ENCODE measurements at regions not wholly inside any gene's neighbourhood (a gene's known extent, or its start where the extent isn't known, plus 50 kb on each side); places are given as distances from the start of the nearest gene placed in this dataset.
"Not testable (repeated sequence)": the region's sequence is repeated elsewhere in the genome, so short reads cannot be mapped to it uniquely, and the experiment has no call there.

DNA sequence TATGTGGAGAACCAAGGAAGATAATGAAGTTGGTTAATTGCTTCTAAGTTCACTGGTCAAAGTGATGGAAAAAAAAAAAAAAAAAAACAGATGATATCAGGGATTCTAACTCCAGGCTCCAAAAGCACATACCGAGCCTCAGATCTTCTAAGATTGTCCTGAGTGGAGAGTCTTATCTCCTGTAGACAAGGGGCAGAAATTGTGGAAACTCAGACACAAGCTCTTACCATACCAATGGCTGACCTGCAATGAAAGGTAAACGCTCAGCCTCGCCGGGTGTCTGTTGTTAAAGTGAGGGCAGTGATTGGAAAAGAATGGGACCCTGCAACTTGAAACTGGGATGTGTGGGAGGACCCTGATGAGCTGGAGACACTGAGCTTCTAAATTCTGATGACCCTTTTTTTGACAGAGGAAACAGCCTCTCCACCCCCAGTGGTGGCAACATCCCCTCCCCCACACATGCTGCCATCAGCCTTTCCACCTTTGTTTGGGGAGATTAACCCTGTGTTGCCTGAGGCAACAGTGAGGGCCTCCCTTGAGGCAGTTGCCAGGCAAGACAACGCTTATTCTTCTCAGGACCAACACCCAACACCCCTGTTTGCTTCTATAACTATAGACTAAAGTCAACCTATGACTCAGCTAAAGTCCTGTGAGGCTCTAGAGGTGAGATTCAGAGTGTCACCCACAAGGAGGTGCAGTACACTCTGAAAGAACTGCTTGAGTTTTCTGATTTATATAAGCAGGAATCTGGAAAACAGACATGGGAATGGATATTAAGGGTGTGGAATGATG is 154.0 kb downstream of the THBS2 start:
- no peak for TF ChIP-seq ZNF274 (IDR thresholded peaks at IDR 0.05; ENCODE audit: low read depth, low read length)
- no peak overlapping the region for H3K4me3 ChIP-seq (ENCODE audit: low read length)

DNA sequence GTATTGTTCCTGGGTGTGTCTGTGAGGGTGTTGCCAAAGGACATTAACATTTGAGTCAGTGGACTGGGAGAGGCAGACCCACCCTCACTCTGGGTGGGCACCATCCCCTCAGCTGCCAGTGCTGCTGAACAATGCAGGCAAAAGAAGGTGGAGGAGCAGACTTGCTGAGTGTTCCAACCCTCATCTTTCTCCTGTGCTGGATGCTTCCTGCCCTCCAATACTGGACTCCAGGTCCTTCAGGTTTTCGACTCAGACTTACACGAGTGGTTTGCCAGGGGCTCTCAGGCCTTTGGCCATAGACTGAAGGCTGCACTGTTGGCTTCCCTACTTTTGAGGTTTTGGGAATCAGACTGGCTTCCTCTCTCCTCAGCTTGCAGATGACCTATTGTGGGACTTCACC is 155.0 kb downstream of the THBS2 start:
- H3K4me3 ChIP-seq (ENCODE audit: low read length), result not testable (repeated sequence)

DNA sequence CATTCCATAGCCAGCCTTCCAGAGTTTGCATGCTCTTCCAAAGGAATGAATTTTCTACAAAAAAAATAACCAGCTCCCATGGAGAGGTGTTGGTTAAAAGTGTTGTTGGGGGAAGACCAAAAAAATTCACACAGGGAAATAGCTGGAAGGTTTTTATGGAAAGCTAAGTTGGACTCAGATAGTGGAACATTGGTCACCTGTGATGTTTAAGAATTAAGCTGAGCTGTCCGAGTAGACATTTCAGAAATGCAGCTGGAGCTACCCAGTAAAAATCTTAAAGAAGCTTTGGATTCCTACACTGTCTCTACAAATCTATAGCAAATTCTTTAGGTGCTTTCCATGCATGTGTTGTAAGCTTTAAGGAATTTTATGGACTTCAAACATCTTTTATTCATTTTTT is 155.5 kb downstream of the THBS2 start:
- TF ChIP-seq ZNF274 (IDR thresholded peaks at IDR 0.05; ENCODE audit: low read depth, low read length), result no peak
- no peak overlapping the region for H3K4me3 ChIP-seq (ENCODE audit: low read length)

DNA sequence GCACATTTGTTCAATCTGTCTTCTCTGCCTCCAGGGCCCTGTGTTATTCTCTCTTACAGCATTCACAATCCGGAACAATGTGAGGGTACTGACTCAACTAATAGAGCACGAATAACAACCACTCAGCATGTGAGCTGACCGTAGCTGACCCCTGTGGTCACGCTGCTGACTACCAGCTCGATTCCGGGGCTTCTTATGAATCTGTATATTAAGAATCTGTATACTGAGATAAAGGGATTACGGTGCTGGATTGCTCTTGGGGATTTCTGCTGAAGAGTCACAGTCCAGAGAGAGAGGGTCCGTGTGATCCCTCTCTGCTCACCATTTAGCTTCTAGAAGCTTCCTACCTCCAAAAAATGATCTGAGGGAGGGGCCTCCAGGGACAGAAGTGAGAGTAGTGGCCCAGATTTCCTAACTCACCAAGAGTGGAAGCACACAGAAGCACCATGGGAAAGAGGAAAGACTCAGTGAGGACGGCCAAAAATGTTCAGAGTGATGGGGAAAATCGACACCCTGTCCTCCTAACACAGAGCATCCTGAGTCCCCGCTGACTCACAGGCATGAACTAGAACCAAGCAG is 156.2 kb downstream of the THBS2 start:
- no peak overlapping the region for H3K4me3 ChIP-seq (ENCODE audit: low read length)
- TF ChIP-seq ZNF274 (IDR thresholded peaks at IDR 0.05; ENCODE audit: low read depth, low read length), result no peak

DNA sequence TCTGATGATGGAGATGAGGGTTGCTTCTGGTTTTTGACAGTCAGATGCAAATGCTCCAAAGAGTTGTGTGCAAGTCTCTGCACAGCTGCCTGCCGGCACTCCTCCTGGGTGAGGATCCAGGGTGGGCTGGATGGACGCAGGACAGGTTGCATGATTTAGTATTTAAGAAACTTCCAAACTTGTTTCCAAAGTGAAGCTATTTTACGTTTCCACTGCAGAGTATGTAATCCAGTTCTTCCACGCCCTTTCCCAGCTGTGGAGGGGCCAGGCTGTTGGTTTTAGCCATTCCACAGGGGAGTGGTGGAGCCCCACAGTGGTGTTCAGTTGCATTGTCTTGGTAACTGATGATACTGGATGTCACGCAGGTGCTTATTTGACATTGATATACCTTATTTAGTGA is 157.3 kb downstream of the THBS2 start:
- no peak for TF ChIP-seq ZNF274 (IDR thresholded peaks at IDR 0.05; ENCODE audit: low read depth, low read length)
- H3K4me3 ChIP-seq (ENCODE audit: low read length), result no peak overlapping the region

DNA sequence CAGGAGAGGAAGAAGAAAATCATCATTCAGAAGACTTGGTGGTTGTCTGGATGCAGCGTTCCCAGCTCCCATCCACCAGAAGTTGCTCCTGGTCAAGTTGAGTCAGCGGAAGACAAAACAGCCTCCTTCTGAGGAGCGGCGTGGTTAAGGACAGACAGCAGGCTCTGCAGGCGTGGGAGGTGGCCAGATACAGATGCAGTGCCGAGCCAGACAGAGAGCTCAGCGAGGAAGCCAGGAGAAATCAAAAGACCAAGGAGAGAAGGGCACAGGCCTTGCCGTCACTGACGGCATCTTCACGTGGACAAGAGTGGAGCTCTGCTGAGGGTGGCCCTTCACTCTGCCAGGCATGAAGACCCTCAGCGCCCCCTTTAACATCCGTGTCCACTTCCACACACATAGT is 158.5 kb downstream of the THBS2 start:
- H3K4me3 ChIP-seq (ENCODE audit: low read length), result no peak overlapping the region
- no peak for TF ChIP-seq ZNF274 (IDR thresholded peaks at IDR 0.05; ENCODE audit: low read depth, low read length)

DNA sequence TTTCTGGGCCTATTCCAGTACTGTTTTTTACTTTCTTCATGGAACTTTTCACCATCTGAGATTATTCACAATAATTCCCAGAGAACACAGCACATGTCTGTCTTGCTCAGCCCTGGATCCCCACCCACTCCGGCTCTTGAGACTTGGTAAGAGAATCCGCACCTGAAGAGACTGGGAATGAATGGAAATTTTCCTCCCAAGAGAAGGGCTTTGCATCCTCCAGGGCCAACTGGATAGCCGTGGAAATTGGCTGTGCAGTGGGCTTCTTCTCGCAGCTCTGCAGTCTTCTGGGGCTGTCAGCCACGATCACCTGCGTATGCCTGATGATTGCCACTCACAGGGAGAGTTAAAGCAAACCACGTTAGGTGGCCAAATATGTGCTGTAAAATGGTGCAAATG is 159.1 kb downstream of the THBS2 start:
- no peak for TF ChIP-seq ZNF274 (IDR thresholded peaks at IDR 0.05; ENCODE audit: low read depth, low read length)
- no peak overlapping the region for H3K4me3 ChIP-seq (ENCODE audit: low read length)

DNA sequence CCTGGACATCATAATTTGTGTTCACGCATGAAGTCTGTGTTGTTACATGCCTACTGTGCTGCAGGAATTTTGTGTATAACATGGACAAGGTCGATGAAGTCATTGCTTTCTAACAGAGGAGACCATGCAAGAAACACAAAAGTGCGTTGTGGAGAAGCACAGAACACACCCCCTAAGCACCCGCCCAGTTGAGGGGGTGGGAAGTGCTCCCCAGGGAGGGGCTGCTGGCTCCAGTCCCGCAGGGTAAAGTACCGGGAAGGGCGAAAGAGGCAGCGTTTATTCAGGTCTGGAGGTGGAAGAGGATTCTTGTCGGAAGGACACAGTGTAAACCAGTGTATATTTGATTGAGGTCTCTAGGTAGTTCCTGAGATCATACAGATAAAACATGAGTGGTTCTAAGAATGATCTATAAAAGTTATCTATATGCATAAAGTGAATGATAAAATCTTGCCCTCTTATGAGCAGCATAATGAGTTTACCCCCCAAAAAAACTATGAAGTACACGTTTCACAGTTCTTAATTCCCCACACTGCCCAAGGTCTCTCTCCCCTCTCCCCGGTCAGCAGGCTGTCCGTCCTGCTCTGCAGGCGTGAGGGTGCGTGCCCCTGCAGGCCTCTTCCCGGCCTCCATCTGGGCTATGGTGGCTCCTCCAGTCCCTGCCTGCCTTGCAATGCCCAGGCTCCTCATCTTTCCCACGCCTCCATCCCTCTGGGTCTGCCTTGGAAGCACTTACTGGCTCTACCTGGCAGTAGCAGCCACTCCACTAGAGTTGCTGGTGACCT is 159.7 kb downstream of the THBS2 start:
- no peak for TF ChIP-seq ZNF274 (IDR thresholded peaks at IDR 0.05; ENCODE audit: low read depth, low read length)
- H3K4me3 ChIP-seq (ENCODE audit: low read length), result no peak overlapping the region

DNA sequence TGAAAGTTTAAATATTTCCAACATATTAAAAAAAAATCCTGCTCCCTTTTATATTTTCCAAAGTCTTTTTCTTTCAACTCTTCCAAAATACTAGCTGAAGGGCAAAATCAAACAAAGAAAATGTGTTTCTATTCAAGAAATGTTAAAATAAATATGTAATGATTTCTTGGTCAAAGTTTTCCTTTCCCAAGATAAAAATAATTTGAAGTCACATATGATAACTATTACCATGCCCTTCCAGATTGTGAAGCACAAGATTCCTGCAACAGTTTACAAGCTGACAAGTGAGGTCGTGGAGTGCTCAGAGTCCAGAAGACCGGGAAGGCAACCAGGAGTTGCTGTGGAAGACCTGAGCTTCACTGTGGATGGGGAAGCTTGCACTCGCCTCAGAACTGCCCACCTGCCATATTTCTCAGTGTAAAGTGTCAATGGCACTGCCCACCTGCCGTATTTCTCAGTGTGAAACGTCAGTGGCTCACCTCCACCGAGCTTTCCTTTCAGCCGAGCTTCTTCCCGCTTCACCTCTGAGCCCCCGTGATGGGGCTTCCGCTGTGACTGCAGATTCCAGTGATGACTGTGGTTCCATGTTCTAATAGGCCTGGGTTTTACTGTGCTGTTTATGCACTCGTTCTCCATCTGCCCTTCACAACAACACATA is 160.5 kb downstream of the THBS2 start:
- no peak overlapping the region for H3K4me3 ChIP-seq (ENCODE audit: low read length)
- no peak for TF ChIP-seq ZNF274 (IDR thresholded peaks at IDR 0.05; ENCODE audit: low read depth, low read length)

DNA sequence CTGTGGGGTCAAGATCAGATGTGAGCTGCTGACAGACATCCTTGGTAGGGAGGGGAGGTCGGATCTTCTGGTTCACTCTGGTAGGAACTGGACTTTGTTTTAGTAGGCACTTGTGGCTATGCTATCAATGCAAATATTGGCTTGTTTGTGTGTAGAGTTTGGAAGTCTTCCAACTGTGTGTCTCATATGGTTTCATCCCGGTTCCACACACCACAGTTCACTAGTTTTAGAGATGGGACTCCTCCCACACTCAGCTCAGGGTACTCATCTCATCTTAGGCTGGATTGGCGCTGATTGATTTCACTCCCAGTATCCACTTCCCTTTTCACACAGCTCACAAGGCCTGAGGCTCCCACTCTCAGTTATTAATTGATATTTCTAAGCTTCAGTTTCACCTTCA is 161.3 kb downstream of the THBS2 start:
- H3K4me3 ChIP-seq (ENCODE audit: low read length), result no peak overlapping the region
- no peak for TF ChIP-seq ZNF274 (IDR thresholded peaks at IDR 0.05; ENCODE audit: low read depth, low read length)

DNA sequence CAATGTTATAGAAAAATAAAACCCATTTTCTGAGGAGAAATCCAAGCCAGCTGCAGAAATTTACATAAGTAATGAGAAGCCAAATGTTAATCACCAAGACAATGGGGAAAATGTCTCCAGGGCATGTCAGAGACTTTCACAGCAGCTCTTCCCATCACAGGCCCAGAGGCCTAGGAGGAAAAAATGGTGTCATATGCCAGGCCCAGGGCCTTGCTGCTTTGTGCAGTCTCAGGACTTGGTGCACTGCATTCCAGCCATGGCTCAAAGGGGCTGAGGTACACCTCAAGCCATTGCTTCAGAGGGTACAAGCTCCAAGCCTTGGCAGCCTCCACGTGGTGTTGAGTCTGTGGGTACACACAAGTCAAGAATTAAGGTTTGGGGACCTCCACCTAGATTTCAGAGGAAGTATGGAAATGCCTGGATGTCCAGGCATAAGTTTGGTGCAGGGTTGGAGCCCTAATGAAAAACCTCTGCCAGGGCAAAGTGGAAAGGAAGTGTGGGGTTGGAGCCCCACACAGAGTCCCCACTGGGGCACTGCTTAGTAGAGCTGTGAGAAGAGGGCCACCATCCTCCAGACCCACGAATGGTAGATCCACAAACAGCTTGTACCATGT is 163.0 kb downstream of the THBS2 start:
- not testable (repeated sequence) for H3K4me3 ChIP-seq (ENCODE audit: low read length)

DNA sequence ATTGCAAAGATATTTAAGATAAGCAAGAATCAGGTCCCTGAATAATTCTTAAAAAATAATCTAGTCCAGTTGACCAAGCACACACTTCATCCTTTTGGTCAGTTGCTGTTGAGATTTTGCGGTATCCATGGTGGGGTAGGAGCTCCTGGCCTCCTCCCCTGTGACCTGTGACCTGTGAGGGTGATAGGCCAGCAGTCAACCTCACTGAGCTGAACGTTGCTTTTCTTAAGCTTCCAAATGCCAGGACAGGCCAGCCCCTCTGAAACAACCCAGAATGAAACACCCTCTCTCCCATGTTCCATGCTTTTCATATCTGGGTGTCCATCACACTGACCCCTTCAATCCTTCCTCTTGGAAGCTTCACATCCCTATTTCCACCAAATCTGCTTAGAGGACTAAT is 164.9 kb downstream of the THBS2 start:
- TF ChIP-seq ZNF274 (IDR thresholded peaks at IDR 0.05; ENCODE audit: low read depth, low read length), result no peak
- no peak overlapping the region for H3K4me3 ChIP-seq (ENCODE audit: low read length)

DNA sequence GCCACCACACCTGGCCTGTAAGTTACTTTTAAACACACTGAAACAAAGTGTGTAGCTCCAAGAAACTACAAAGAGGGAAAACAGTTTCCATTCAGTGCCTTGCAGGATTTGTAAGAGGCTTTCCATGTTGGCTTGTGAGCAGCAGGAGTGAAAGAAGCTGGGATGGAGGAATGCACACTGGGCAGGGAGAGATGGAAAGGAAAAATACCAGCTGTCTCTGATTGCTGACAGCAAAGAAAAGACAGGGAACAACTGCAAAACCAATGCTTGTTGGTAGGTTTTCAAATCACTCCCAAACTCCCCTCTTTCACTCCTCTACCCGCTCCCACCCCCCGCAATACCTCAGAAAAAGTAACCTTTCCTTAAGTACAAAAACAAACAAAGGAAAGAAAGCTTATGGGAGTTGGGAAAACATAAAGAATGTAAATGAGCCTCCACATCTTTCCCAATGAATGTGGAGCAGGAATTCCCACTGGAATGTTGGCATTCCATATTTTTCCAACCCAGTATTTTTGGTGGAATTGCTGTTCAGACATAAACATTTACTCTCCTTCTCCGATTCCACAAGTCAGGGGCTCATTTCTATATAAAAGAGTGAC is 166.1 kb downstream of the THBS2 start:
- TF ChIP-seq ZNF274 (IDR thresholded peaks at IDR 0.05; ENCODE audit: low read depth, low read length), result no peak
- no peak overlapping the region for H3K4me3 ChIP-seq (ENCODE audit: low read length)

DNA sequence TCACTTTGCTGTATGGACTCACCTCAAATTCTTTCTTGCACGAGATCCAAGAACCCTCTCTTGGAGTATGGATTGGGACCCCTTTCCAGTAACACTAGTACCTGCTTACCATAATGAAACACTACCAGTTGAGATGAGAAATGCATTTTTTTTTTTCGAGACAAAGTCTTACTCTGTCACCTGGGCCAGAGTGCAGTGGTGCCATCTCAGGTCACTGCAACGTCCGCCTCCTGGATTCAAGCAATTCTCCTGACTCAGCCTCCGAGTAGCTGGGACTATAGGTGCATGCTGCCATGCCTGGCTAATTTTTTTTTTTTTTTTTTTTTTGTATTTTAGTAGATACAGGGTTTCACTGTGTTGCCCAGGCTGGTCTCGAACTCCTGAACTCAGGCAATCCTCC is 167.0 kb downstream of the THBS2 start:
- not testable (repeated sequence) for H3K4me3 ChIP-seq (ENCODE audit: low read length)
